Cardiac septum (tissue), 1 donor: ENCODE measurements at regions not wholly inside any gene's neighbourhood (a gene's known extent, or its start where the extent isn't known, plus 50 kb on each side); places are given as distances from the start of the nearest gene placed in this dataset.
"Not testable (repeated sequence)": the region's sequence is repeated elsewhere in the genome, so short reads cannot be mapped to it uniquely, and the experiment has no call there.

Experiments
- DNase-seq: peaks from one replicate; pipeline ENCODE4 v3.0.0-alpha.2; 2020; ENCODE audit warnings: low spot score
- intact Hi-C: fragments of 100-400 bp; cut with DNase I; formaldehyde crosslinking; loops from one replicate; pipeline ENCODE4 v1.14.0; 2022
- donor health status: DM: no; HTN: no; CAD: no.

DNA sequence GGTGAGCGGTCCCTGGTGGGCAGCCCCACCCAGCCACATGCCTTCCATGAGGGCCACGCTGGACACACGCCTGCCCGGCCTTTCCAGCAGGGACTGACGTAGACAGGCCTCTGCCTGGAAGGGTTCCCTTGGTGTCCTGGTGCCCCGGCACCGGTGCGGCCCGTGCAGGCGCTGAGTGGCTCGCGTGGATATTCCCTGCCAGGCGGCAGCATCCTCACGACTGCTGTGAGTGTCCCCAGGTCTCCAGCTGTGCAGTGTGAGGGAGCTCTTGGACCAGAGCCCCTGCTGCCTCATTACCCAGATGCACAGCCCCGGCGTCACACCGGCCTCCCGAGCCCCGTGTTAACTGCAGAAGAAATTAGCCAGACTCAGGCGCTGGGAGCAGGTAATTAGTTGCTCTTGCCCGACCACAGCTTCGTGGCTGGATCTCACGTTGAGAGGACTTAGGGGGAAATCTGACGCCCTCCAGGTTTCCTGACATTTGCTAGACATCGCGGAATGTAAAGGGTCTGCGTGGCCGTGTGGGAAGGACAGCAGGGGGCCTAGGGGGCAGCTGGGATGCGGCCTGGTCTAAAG is 1196.3 kb downstream of the BRD1 start:
- no peak for DNase-seq
- intact Hi-C loops = no loop called here

DNA sequence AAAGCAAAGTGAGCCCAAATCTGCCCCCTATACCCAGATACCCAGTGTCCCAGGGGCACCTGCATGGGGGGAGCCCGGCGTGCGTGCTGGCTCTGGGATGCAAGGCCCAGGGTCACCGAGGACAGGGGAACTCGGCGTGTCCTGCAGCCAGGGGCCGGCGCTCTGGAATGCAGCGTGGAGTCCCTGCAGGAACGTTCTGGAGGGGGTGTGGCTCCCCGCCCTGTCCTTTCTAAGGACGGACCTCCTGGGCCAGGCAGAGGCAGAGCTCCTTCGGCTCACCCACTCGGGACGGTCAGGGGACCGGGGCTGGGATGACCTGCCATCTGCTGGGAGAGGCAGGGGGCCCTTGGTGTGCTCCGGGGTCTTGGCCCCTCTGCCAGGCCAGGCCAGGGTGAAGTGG is 1196.8 kb downstream of the BRD1 start:
- DNase-seq = no peak
- intact Hi-C loops = no loop called here

DNA sequence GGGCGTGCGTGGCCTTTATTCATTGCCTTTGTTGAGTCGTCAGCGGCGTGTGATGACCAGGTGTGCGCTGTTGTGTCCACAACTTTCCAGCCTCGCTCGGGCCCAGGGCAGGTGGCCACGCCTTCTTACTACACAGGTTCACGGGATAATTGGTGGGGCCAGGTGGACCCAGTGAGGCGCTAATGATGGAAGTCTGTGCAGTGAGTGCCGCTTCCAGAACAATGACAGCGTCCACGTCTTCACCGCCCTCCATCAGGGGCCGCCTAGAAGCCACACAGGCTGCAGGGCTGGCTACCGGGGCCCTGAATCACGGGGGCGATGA is 1197.3 kb downstream of the BRD1 start:
- intact Hi-C loops = no loop called here
- no peak for DNase-seq

DNA sequence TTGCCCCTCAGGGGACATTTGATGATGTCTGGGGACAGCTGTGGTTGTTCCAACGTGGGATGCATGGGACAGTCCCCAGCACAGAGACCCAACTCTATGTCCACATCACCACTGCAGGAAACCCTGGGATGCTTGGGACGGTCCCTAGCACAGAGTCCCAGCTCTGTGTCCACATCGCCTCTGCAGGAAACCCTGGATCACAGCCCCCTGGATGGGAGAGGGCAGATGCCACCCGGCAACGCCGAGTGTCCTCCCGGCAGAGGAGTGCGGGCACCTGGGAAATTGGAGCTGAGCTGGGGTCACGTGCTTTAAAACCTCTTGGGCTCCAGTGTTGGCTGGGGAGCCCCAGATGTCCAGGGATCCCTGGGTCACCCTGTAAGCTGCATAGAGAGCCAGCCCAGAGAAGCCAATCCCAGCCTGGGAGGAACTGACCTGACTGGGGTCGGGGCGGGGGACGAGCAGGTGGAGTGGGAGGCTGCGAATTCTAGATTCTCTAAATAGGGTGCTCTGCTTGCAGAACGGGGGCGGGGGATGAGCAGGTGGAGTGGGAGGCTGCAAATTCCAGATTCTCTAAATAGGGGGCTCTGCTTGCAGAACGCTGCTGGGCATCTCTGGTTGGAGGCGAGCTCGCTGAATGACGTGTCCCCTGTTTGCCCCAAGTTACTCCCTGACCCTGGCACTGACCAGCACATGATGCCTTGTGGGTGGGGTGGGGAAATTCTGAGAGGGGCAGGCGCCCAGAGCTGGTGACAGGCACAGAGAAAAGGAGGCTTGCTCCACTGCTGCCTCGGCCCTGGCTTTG is 1197.8 kb downstream of the BRD1 start:
- DNase-seq = no peak
- intact Hi-C loops = no loop called here

DNA sequence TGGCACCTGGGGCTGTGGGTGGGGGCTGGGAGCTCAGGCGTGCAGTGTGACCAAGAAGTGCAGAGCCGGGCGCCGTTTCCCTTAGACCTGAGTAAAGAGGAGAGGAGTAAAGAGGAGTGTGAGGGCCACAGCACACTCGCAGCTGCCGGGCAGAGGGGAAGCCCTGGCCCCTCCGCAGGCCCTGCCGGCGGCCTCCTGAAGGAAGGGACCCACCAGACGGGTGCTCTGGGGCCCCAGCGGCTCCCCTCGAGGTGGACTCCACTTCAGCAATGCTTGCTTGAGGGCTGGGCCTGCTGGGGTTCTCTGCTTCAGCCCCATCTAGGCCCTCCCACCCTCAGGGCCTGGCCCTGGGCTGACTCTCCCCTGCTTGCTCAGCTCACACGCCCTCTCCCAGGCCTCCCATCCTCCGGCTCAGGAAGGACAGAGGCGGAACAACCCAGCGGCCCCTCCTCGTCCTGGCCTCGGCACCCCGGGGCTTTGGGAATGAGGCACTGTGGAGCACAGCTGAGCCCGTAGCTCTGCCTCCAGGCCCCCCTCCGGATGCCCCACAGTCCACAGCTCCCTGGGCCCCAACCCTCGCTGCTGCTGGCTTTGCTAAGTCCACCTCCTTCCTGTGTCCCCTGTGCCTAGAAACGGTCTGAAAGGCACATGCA is 1198.7 kb downstream of the BRD1 start:
- intact Hi-C loops = no loop called here
- DNase-seq = no peak

DNA sequence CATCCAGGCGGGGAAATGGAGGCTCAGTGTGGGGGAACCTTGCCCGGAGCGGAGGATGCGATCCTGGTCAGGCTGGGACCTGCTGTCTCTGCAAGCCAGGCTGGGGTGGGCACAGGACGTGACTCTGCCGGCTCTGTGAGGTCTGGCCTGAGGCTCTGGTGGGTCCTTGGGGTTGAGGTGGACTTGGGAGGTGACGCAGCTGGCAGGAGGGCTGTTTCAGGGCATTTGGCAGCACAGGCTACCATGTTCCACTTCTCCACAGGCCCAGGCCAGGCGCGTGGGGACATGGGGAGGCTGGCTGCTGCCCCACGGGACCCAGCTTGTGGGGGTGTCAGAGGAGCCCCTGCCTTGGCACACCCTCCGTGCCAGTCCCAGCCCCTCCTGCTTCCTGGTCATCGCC is 1199.7 kb downstream of the BRD1 start:
- intact Hi-C loops = no loop called here
- no peak for DNase-seq

DNA sequence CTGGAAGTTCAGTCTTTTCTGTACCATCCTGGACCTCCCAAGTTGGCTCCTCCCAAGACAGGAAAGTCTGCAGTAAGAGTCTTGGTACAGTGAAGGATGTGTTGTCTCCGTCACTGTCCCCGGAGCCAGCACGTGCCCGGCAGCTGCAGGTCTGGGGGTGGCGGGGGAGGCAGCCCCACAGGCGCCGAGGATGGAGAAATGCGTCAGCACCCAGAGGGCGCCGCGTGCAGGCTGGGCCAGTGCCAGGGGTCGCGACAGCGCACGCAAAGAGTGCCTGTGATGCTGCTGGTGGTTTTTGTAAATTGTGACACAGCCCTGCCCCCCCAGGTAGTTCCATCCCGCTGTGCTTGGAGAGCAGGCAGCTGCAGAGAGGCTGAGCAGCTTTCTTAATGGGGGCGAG is 1200.5 kb downstream of the BRD1 start:
- intact Hi-C loops = no loop called here
- DNase-seq = no peak

DNA sequence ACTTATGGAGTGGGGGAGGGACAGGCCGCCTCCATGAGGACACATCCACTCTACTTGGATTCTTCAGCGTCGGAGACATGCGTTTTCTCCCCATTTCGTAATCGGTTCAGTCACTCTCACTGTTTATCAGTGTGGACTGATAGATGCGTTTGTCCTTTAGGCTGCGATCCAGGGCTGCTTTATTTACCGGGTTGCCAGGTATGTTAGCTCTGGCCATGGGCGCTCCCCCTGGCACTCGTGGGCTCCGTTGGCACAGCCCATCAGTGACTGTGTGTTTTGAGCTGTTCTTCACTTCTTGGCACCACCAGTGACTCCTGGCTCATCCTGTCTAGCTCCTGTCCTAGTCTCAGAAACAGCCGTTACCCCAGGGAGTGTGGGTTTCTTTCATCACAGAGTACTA is 1203.3 kb downstream of the BRD1 start:
- no peak for DNase-seq
- intact Hi-C loops = no loop called here

DNA sequence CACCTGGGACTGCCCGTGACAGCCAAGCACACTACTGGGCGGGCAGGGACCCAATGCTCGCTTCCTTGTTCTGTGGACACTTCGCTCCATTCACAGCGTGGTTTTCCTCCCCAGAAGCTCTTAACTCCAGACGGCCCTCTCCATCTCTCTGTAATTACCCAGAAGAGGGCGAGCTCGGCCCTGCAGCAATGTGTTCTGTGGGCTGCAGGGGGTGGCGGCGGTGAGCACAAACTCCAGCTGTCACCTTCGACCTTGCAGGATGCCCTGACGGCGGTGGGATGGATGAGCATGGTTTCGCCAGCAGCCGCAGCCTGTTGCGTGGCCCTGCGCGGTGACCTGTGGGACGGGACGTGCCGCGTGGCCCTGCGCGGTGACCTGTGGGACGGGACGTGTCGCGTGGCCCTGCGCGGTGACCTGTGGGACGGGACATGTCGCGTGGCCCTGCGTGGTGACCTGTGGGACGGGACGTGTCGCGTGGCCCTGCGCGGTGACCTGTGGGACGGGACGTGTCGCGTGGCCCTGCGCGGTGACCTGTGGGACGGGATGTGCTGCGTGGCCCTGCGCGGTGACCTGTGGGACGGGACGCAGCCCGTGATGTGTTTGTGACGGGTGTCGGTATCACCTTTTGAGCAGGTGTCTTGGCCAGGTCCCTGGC is 1204.7 kb downstream of the BRD1 start:
- no peak for DNase-seq
- intact Hi-C loops = no loop called here

DNA sequence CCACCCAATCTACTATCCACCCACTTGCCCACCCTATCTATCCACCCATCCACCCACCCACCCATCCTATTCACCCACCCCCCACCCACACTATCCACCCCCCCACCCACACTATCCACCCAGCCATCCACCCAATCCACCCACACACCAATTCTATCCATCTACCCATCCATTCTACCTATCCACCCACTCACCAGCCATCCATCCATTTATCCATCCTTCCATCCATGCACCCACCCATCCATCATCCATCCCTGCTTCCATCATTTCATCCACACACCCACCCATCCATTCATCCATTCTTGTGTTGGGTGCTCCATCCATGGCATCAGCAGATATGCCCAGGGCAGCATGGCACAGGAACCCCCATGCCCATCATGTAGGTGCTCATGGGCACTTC is 1206.6 kb downstream of the BRD1 start:
- no peak for DNase-seq
- intact Hi-C loops = no loop called here

DNA sequence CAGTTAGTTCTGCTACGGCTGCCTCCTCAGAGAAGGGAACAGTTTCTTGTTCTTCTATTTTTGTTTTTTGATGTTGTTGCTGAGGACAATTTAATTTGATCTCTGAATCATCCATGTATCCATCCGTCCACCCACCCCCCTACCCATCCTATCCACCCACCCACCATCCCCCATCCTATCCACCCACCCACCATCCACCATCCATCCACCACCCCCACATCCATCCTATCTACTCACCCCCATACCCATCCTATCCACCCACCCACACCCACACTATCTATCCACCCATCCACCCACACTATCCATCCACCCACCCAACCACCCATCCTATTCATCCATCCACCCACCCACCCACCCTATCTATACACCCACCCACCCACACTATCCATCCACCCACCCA is 1207.2 kb downstream of the BRD1 start:
- DNase-seq, intact Hi-C loops: not testable (repeated sequence)

DNA sequence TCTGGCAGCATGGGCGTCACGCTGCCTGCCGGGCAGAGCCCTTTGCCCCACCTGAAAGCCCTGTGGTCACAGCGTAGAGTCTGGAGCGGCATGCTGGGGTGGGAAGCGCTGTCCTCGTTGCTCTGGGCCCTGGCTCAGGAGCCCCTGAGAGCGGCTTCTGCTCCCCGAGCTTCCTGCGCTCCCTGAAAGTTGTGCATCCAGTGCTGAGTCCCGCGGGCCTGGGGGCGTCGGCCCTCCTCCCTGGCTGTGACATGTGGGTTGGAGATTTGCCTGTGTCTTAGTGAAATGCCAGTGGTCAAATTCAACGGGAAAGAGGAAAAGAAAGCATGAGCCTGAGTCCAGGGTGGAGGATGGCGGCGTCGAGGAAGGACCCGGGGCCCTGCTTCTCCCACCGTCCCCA is 1208.0 kb downstream of the BRD1 start:
- DNase-seq = no peak
- intact Hi-C loops = no loop called here

DNA sequence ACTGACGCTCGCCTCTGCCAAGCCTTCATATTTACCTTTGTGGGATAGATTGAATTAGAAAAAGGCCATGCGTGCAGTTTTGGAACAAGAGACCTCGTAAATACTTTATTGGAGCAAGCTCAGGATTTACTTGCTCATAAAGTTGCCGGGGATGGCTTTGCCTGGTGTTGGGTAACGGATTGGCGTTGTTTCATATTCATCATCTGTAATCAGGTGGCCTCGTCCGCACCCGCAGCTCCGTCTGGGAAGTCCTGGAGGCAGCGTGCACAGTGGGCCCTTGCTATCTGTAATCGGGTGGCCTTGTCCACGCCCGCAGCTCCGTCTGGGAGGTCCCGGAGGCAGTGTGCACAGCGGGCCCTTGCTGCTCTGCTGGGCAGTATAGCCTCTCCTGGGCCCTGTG is 1209.3 kb downstream of the BRD1 start:
- DNase-seq = no peak
- intact Hi-C loops = no loop called here

DNA sequence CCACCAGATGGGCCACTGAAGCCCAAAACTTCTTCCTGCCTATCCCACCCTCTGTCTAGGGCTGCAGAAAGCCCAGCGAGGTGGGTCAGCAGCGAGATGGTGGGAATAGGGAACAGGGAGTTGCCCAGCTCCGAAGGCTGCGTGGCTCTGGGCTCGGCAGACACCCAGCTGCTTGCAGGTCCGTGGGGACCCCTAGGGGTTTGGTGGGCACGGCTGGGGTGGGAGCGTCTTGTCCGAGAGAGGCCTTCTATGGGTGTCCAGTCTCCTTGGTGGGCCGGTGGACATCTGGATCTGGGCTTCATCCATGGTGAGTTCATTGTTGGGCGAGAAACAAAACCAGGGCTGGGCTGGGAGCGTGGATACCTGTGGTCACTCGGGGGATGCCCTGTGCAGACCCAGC is 1211.0 kb downstream of the BRD1 start:
- DNase-seq = no peak
- intact Hi-C loops = no loop called here

DNA sequence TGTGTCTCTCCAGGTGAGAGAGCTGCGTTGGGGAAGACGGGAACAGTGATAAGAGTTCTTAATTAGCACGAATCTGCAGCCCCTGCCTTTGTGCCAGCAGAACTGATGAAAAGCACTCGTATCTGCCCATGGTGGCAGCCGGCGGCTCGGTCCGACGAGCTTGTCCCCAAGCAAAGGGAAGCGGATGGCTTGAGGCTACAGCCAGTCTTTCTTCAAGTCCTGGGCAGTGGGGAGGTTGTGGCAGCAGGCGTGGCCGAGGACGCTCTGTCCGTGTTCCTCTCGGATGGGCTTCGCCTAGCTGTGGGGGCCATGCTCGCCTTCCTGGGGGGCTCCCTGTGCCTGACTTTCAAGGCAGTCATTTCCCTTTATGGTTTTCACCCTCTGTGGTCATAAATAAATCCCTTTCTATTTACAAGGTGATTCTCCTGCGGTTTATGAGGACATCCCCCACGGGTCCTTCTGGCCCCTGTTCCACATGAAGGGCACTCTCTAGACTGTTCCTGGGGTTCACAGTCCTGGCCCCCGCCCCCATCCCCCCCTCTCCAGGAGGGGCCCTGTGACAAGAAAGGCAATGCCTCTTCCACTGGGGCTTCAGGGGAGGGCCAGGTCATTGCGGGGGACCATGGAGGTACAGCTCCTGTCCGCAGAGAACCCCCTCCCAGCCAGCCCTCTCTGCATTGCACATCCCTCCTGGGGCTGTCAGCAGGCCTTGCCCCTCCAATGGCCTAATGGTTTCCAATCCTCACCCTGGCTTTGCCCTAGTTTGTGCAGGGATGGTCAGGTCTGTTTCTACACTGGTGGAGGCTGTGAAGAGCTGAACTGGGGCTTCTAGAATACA is 1212.3 kb downstream of the BRD1 start:
- no peak for DNase-seq
- intact Hi-C loops = no loop called here

DNA sequence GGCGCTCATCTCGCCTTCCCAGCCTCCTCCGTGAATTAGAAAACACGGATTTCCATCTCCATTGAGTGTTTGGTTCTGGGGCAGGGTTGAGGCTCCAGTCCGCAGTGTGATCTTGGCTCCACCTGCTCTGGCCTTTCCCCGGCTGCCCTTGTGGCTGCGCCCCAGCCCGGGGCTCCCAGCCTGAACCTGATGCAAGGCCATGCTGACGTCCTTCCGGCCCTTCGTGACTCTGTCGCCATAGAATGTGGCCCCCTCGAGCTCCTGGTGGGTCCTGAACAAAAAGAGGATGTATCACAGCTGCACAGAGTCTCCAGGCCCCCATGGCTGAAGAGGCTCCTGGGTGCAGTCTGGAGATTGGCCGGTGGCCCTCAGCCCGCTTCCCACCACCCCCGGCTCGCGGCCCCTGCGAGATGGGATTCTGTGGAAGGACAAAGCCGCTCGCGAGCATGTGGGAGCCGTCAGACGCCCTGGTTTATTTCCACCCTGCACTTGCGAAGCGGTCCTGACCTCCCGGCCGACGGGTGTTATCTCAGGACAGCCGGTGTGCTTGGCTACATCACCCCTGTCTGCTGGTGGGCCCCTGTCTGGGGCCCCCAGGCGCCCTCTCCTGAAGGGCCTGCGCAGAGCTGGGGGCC is 1214.0 kb downstream of the BRD1 start:
- no peak for DNase-seq
- intact Hi-C loops = no loop called here

DNA sequence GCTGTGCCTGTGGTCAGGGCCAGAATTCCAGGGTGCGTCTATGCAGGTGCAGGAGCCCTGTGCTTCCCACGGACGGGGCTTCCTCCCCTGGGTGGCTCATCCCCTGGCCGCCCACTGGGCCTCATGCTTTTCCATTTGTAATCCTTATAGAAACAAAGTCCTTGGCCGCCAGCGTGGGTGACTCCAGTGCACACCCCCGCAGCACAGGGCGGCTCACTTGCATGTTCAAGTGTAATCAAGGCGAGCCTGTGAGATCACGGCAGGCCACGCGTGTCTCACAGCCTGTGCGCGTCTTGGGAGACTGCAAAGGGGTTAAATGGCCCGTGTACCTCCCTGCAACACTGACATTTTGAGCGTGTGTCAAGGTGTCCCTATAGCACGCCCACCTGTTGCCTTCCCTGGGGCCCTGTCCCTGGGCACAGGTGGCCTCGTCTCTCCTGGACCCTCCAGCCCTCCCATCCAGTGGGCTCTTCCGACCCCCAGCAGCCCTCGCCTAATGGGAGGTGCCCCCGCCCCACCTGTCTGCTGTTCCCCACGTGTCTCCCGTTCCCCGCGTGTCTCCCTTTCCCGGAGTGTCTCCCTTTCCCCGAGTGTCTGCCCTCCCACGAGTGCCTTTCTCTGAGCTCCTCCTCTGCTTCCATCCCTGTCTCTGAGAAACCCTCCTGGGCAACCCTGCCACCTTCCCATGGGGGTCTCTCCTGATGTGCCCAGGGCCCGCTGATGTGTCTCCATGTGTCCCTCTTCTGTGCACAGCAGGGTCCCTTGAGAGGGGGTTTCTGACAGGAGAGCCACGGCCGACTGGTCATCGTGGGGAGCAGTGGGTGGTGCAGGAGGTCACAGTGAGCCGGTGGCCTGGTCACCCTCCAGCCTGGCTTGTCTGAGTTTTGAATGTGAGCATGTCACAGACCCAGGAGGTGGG is 1215.3 kb downstream of the BRD1 start:
- DNase-seq = no peak
- intact Hi-C loops = no loop called here

DNA sequence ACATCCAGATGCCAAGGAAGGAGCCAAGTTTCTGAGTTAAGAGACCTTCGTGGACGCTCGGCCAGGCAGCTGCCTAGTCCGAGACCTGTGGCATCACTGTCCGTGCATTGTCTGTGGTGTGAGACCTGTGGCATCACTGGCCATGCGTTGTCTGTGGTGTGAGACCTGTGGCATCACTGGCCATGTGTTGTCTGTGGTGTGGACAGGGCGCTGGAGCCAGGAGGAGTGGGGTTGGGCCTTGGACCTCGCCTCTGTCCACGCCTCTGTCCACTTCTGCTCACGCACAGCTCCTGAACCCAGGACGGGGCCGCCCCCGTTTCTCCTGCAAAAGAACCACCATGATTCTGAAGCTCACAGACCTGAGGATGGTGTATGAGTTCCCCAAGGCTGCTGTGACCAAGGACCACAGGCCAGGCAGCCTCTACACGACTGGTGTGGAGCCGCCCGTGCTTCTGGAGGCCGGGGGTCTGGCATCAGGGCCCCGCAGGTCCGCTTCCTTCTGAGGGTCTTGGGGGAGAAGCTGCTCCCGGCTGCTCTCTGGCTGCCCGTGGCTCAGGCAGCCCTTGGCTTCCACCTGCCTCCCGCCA is 1218.3 kb downstream of the BRD1 start:
- DNase-seq = no peak

More for the DNA sequence above, 1218.3 kb downstream of the BRD1 start:
- intact Hi-C loops = no loop called here
